HG03442 (cell line): ENCODE measurements at regions not wholly inside any gene's neighbourhood (a gene's known extent, or its start where the extent isn't known, plus 50 kb on each side); places are given as distances from the start of the nearest gene placed in this dataset.
"Not testable (repeated sequence)": the region's sequence is repeated elsewhere in the genome, so short reads cannot be mapped to it uniquely, and the experiment has no call there.

Source experiments
- ATAC-seq: cut with Tn5 transposase; IDR thresholded peaks from one replicate; pipeline ENCODE4 v1.9.1; 2021; ENCODE audit warnings: mild to moderate bottlenecking, moderate library complexity; ENCODE audit not compliant: unreplicated experiment

DNA sequence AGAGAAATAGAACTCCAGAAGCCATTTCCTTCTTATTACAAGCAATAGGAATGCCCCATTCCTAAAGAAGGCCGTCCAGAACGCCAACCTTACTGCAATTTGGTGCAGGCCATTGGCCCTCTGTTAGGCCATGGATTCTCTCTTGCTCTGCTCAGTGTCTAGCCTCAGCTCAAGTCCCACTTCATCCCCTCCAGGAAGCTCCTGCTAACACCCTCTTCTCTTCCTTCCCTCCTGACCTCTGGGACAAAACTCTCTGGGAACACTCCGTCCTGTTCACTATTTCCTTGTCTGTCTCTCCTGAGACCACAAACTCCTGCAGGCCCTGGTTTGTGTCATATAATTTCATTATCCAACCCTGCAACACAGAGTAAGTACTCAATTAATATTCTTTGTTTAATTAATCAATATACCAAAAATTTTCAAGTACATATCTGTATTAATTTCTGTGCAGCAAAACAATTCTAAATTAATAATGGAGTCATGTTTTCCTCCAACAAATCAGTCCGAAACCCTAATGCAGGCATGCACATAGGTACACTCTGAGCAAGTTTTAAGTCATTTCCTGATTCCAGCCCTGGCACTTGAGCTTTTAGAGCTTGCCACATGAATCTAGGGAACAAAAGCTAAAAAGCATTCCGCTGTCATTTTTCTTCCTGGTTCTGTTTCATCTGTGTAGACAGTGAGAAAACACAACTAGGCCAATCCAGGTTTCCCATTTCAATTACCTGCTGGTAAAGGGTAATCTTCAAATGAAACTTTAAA is 245.3 kb downstream of the SETD4 start:
- no peak for ATAC-seq

DNA sequence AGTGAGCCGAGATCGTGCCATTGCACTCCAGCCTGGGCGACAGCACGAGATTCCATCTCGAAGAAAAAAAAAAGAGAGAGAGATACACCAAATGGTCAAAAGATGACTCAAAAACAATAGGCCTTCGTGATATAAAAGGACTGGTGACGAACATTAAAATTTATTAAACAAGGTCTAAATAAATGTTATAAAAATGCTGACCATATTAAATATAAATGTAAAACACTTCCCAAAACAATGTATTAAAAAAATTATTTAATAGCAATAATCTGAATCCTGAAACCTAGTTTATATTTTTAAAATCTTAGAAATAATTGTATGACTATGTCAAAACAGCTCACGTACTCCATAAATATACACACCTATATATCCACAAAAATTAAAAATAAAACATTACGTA is 247.6 kb downstream of the SETD4 start:
- no peak for ATAC-seq

DNA sequence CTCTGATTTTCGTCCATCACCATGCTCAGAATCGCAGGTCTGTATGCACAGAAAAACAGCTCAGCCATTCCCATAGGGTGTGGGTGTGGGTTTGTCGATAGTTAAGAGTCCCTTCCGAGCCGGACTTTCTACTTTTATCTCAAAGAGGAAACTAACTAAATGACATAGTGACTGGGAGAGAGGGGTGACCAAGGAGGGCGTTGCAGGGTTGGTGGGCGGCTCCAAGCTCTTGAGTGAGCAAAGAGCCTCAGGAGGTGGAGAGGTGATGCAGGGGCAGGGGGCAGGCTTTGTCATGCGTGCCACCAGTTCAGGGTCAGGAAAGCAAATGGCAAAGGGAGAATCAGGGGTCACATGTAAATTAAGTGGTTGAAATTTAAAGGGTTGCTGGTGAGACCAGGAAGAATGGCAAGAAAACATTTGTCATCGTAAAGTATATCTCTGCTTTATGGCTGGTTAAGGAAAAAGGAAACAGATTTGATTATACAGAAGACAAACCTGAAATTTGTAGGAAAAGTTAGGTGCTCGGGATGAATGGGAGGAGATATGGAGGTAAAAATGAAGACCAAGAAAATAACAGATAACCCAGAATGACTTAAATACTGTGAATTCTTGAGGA is 249.0 kb downstream of the SETD4 start:
- no peak for ATAC-seq

DNA sequence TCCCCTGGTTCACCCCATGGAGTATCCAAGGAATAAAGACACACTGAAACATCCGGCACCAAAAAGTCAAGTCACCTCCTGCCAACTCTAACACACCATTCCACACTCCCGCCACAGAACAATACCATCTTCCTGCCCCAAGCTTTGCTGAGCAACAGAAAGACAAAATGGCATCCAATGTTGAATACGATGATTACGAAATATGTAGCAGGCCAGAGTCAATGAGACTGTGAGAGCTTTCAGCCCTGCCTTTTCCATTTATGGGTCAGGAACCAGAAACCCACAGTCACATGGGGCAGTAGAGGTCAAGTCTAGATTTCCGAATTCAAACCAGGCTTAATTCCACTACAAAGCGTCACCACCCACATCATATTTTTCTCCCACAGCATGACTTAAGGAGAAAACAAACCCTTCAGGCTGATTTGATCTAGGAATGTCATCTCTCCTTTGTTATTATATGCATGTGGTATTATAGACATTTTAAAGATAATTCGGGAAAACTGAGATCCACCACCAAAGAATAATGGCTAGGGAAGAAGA is 249.8 kb downstream of the SETD4 start:
- ATAC-seq, result no peak

DNA sequence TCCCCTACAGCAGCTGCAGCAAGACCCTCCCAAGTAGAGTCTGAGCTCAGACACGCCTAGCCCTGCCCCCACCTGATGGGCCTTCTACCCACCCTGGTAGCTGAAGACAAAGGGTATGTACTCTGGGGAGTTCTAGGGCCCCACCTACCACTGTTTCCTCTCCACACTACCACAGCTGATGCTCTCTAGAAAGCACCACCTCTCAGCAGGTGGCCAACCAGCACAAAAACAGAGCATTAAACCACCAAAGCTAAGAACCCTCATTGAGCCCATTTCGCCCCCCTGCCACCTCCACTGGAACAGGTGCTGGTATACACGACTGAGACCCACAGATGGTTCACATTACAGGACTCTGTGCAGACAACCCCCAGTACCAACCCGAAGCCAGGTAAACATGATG is 258.9 kb downstream of the SETD4 start:
- no peak for ATAC-seq

DNA sequence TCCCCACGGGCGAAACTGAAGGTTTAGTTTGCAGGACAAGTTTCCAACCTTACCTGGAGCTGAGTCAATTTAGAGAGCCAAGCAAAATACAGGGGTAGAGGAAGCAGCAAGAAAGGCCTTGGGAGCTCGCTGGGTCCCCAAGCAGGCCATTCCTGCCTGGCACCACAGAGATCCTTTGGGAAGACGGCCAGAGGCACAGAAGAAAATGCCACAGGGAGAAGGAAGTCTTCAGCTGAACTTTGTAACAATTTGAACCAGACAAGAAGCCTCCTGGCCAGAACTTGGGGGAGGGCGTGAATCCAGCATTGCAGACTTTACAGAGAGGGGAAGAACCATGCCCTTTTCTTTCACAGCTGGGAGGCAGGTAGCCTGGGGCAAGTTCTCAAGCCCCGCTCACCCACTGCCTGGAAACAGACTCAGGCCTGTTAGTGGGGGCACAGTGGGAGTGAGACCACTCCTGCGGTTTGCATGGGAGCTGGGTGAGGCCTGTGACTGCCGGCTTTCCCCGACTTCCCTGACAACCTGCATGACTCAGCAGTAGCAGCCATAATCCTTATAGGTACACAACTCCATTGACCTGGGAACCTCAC is 259.4 kb downstream of the SETD4 start:
- not testable (repeated sequence) for ATAC-seq

DNA sequence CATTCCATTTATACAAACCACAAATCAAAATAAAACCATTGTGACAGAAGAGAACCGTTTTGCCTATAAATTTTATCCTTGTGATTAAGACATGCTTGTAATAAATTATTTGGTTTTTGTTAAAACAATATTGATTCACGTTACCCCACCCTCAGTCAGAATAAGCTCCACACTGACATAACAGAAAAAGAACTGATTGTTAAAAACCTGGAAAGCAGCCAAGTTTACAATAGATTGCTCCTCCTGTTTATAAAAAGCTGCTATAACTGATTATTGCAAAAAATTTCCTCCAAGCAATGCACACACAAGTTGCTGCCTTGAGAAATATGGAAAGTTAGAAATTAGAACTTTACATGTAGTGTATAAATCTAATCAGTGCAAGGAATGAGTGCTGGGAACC is 263.5 kb downstream of the SETD4 start:
- ATAC-seq, result no peak

DNA sequence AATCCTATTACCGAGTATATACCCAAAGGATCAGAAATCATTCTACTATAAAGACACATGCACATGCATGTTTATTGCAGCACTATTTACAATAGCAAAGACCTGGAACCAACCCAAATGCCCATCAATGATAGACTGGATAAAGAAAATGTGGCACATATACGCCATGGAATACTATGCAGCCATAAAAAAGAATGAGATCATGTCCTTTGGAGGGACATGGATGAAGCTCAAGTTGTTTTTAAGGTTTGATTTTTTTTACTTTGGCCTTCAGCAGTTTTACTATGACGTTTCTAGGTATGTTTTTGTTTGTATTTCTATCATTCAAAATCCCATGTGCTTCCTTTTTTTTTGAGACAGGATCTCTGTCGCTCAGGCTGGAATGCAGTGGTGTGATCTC is 265.8 kb downstream of the SETD4 start:
- ATAC-seq, result not testable (repeated sequence)

DNA sequence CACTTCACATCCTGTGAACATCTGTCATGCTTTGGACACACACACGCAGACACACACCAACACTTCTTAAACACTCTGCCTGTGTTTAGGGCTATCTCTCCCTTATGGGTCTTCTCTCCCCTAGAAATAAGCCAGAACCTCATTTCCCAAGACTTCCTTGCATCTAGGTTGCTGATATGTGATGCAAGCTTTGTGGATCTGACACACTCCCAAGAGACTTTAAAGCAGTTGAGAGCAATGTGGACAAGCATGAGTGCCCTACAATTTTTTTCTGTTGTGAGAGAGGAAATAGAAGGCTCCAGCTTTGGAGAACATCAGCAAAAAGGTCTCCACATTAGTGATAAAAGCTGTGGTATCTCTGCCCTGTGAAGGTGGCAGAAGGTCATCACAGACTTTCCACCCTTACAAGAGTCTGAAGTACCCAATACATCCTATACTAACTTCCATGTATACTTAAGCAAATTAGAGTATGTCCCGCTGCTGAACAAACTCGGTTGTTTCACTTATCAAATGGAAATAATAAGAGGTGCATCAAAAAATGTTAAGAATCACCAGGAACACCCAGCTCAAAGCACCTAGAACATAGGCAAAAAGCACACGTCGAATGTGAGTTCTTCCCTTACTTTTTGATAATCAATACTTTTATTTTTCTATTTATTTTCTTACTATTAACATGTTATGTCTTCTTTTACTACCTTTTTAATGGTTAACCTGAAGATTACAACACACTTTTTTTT is 267.6 kb downstream of the SETD4 start:
- no peak for ATAC-seq

DNA sequence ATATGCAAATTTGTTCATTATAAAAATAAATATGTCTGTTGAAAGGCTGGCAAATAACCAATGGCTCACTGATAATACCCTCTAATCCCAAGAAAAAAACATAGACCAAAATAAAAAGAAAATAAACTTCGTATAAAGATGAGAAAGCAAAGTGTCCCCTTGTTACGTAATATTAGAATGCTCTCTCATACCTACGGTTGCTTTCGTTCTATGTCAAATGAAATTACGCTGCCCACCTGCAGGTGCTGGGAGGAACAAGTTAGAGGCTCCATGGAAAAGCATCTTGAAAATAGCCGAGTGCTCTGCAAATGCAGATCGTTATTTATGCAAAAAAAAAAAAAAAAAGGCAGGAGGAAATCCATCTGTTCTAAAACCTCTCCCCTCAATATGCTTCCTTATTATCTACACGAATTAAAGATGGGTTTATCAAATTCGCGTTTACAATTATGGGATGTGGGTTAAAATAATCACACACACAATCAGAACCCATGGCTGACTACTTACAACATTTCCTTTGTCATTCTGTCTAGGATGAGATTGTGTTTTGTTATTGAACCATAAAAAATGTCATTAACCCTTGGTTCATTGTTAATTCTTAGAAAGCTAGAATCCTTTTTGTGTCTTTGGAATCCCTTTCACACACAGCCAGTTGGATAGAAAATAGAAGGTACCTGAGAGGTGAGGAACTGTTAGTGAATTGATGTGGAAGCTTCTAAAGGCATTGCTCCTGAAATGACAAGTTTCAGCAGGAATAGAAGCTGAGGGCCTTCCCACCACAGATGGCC is 268.6 kb downstream of the SETD4 start:
- ATAC-seq, result no peak

DNA sequence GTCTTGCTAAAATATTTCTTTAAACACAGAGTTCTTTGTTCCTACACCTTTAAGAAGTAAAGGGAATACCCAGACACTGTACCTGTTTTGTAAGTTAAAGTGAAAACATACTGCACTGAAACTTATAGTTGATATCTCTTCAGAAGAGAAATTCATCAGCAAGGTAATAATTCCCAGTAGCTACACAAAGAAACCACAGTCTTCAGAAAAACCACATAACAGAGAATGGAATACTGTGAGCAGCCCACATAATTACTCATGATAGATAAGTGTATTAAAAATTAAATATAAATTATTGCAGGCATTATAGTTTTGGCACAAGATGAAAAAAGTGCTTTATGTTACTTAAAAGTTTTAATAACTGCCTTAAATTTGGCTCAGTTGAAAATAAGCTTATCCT is 276.6 kb downstream of the SETD4 start:
- ATAC-seq, result no peak

DNA sequence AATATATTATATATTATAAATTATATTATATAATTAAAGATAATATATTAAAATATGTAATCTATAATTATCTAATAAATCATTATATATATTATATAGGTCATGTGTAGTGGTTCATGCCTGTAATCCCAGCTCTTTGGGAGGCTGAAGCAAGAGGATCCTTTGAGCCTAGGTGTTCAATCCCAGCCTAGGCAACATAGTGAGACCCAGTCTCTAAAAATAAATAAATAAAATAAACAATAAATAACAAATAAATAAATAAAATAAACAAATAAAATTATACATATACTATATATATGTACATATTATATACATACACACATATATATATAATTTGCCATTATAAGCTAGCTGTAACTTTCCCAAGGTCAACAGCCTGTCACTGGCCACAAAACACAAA is 277.7 kb downstream of the SETD4 start:
- ATAC-seq, result no peak

DNA sequence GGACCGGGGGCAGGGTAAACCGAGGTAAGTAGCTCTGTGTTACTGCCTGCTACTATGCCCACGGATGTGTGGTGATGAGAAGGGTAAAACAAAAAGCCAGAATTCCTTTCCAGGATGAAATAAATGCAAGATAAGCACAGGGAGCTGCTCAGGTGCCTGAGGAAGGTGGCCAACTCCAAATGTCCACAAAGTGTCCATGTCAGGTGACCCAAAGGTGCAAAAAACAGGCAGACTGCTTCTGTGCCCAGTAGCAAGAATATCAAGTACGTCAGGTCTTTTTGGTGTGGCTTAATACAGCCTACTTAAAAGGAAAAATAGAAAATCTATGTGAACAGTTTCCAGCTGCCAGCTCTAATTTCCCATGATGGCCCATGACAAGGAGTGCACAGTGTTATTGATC is 279.3 kb downstream of the SETD4 start:
- ATAC-seq, result no peak

DNA sequence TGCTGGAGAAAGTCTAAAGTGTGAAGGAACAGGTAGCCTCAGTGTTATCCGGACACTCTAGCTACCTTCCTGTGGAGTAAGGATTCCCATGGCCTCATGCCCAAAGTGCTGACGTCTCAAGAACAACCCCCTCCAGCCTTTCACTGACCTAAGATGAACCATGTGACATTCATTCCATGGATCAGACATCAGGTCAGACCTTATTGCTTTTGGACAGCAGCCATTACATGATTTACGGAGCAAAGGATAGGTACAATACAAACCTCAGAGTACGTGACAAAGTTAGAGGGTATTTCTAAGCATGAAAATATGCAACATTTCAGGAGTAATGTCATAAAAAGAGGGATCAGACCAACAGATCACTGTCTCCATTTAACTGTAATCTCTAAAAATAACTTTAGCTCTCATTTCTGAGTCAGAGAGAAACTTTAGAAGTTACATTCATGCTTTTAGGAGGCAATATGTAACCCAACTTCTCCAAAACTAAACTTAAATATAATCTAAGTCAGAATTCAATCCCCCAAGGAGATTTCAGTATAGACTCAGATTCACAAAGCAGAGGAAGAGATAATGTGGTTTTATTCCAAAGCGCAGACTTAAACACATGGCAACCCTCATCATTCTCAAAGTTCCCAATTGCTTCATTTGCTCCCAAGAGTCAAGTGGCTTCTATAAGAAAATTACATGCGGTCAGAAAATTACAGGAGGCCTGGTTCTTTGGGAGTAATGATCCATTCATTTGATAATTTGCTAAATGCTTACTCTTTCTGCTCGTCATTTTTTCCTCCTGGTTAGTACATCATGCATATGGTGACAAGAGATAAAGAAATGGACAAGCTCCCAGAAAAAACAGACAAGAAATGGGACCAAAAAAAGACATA is 280.4 kb downstream of the SETD4 start:
- ATAC-seq, result no peak

DNA sequence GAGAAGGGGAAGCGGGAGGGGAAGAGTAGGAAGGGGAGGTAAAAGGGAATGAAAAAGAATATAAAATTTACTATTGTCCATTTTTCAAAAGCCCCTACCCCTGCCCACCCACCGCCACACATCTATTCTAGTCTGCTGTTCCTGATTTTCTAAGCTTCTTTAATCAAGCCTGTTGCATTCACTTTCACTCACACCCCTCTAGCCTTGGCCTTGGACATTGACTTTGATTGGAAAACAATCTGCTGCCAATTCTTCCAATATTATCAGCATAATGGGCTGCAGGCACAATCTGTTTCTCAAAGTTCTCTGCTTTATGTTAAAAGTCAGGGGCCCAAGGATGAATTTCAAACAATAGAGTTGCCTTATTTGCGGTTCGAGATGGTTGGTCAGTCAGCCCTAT is 281.2 kb downstream of the SETD4 start:
- ATAC-seq, result no peak

DNA sequence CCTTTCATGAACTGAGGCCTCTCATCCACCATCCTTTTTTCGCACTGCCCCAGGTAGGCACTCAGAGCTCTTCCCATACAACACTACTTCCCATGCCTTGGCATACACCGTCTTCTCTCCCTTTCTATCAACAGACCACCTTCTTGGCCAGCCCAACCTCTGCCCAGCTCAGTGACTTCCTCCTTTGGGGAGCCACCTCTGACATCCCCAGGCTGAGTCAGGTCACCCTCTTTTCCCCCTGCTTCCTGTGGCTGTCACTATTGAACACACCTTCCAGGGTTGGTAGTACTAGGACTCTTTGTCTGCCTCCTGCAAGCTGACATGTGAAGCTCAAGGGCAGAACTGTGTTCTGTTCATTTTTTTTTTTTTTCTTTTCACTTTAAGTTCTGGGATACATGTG is 283.2 kb downstream of the SETD4 start:
- ATAC-seq, result no peak

DNA sequence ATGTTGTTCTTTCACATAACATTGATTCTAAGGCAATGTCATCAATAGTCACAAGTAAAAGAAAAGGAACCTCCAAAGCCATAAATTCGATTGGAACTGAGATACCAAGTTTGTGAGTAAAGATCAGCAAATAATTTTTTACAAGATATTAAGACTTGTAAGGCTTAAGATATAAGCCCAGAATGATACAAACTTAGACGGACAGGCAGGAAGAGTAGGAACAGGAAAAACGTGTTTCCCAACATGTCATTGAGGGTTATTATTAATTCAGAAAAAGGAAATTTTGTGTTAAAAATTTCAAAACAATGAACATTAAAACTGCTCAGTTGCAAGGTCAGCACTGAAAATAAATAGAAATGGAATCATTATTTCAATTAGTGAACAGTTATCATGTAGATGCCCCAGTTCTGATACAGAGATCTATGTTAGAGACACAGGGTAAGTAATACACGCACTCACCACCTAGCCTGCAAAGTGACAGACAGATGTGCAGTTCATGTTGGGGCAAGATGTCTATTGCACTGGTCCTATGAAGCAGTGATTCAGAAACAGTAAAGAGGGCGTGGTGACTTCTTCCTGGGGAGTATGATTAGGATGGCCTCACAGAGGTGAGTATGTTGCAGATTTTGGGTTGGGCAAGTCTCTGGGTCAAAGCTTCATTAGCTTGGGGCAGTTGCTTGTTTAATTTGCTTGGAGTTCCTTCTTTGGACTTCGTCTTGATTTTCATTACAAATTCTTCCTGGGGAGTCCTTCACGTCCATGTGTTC is 284.4 kb downstream of the SETD4 start:
- no peak for ATAC-seq

DNA sequence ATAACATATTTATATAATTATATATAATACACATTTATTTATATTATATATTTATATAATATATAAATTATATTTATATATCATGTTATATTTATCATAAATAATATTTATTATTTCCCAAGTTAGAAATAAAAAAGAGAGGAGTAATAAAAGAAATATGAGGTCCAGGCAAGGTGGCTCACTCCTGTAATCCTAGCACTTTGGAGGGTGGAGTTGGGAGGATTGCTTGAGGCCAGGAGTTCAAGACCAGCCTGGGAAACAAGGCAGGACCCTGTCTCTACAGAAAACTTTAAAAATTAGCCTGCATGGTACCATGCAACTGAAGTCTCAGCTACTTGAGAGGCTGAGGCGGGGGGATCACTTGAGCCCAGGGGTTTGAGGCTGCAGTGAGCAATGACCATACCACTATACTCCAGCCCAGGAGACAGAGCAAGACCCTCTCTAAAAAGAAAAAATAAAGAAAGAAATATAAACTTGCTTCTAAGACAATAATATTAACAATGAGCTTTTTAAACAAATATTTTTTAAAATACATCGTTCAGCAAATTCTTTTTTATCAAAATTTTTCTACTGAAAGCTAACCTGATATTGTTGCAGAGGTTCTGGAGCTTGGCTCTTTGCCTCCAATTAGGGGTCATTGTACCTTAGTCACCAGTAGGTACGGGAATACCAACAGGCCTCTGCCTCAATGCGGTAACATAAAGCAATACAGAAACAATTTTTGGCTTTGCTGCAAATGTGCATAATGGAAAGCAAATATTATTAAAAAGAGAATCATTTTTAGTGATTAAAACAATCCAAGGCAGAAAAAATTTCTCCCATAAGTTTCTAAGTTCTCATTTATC is 290.0 kb downstream of the SETD4 start:
- no peak for ATAC-seq
